ENCODE measurements at regions not wholly inside any gene's neighbourhood (a gene's known extent, or its start where the extent isn't known, plus 50 kb on each side); places are given as distances from the start of the nearest gene placed in this dataset.

- H3K27me3 Mint-ChIP-seq, result peaks cover 65% of the 10 kb centered on the region
- H3K4me1 Mint-ChIP-seq, result peaks cover 11% of the 10 kb centered on the region
- no peak for DNase-seq
- peak overlapping the region; percentile 63 for H3K4me3 Mint-ChIP-seq
- no peak overlapping the region for H3K27ac Mint-ChIP-seq
- peaks cover 3% of the 10 kb centered on the region for H3K9me3 Mint-ChIP-seq
- no peaks in the 10 kb centered on the region for H3K36me3 Mint-ChIP-seq
Measured at GRCh38 chr11:32332990-32333319, 102.4 kb downstream of the WT1 start.

GRCh38 chr11:32333320-32333991 is 101.9 kb downstream of the WT1 start:
- Mint-ChIP-seq H3K4me1 (peaks cover 11% of the 10 kb centered on the region), H3K9me3 (peaks cover 3% of the 10 kb centered on the region), H3K36me3 (no peaks in the 10 kb centered on the region), H3K27ac (no peak overlapping the region), H3K27me3 (peaks cover 65% of the 10 kb centered on the region), H3K4me3 (peak overlapping the region; percentile 63)
- peak; percentile 22 for DNase-seq

- H3K27me3 Mint-ChIP-seq, result peaks cover 65% of the 10 kb centered on the region
- DNase-seq, result peak; percentile 18
- no peak overlapping the region for H3K27ac Mint-ChIP-seq
- H3K9me3 Mint-ChIP-seq, result peaks cover 3% of the 10 kb centered on the region
- H3K4me3 Mint-ChIP-seq, result no peak overlapping the region
- no peaks in the 10 kb centered on the region for H3K36me3 Mint-ChIP-seq
- H3K4me1 Mint-ChIP-seq, result peaks cover 11% of the 10 kb centered on the region
Measured at GRCh38 chr11:32334822-32335221, 100.5 kb downstream of the WT1 start.

All from activated naive CD8-positive, alpha-beta T cell treated with anti-CD3 and anti-CD28 coated beads for 36 hours (primary cell).